Cardiac muscle cell (in vitro differentiated cells and primary cell): ENCODE measurements at regions not wholly inside any gene's neighbourhood (a gene's known extent, or its start where the extent isn't known, plus 50 kb on each side); places are given as distances from the start of the nearest gene placed in this dataset.

Experiments
- DNase-seq, 2 donors: peaks; one replicate each; pipeline versions ENCODE4 v3.0.0 to v3.0.0-alpha.2; 2010 to 2017; ENCODE audit warnings: low read depth in 1 of 2, low spot score in 1 of 2
- H3K27ac ChIP-seq: fragments of 200-600 bp; sonication (generic); 2 replicates; pipeline ENCODE4 v1.5.1; 2016
- H3K27me3 ChIP-seq: fragments of 200-600 bp; sonication (generic); 2 replicates; pipeline ENCODE4 v1.6.0; 2016; ENCODE audit warnings: control low read depth
- H3K36me3 ChIP-seq: fragments of 200-600 bp; sonication (generic); 2 replicates; pipeline ENCODE4 v1.5.1; 2016; ENCODE audit warnings: control low read depth
- H3K4me1 ChIP-seq: fragments of 200-600 bp; sonication (generic); 2 replicates; pipeline ENCODE4 v1.8.1; 2017; ENCODE audit warnings: low read depth, mild to moderate bottlenecking, mixed run types
- H3K4me3 ChIP-seq: fragments of 200-600 bp; sonication (generic); 2 replicates; pipeline ENCODE4 v1.5.1; 2016; ENCODE audit warnings: mild to moderate bottlenecking
- H3K9me3 ChIP-seq: fragments of 200-600 bp; sonication (generic); 2 replicates; pipeline ENCODE4 v1.5.1; 2017; ENCODE audit warnings: low read depth, mild to moderate bottlenecking, control low read depth
- CTCF ChIP-seq: IDR thresholded peaks from 2 replicates; pipeline ENCODE4 v1.5.1; 2012; ENCODE audit warnings: low read depth, mild to moderate bottlenecking, low read length

DNA sequence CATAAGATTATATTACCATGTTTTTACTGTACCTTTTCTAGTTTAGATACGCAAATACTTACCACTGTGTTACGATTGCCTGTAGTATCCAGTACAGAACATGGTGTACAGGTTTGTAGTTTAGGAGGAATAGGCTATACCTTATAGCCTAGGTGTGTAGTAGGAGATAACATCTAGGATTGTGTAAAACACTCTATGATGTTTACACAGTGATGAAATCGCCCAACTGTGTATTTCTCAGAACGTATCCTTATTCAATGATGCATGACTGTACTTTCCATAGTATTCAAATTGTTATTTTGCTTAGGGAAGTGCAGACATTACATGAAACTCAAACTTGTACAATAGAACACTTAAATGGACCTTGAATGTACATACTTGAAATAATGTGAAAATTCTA is 188.1 kb upstream of the PDGFD start:
- no peaks in the 10 kb centered on the region for H3K9me3 ChIP-seq
- no peaks in the 10 kb centered on the region for H3K36me3 ChIP-seq
- no peak overlapping the region for H3K27ac ChIP-seq
- H3K4me3 ChIP-seq, result no peak overlapping the region
- no peaks in the 10 kb centered on the region for H3K27me3 ChIP-seq
- DNase-seq, result no peak
- no peak for TF ChIP-seq CTCF
- no peaks in the 10 kb centered on the region for H3K4me1 ChIP-seq

DNA sequence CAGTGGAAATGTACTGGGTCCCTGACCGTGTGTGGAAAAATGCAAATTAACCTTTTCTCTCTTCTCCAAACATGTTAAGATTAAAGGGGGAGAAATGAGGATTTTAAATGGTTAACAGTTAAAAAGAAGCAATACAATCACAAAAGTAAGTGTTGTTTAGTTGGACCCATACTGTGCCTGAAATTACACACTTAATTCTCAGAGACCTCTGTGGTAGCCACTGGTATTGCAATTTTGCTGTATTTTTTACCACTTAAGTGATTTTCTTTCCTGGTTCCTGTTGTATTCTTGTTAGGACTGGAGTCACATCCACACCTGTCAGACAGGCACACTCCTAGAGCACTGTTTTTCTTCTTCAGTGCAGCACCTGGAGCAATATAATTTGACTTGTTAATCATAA is 179.6 kb upstream of the PDGFD start:
- H3K9me3 ChIP-seq, result no peaks in the 10 kb centered on the region
- no peaks in the 10 kb centered on the region for H3K27me3 ChIP-seq
- H3K36me3 ChIP-seq, result no peaks in the 10 kb centered on the region
- H3K4me1 ChIP-seq, result no peaks in the 10 kb centered on the region
- no peak overlapping the region for H3K4me3 ChIP-seq
- TF ChIP-seq CTCF, result peak; percentile 35
- peak; percentile 6 to 17 for DNase-seq
- no peak overlapping the region for H3K27ac ChIP-seq

DNA sequence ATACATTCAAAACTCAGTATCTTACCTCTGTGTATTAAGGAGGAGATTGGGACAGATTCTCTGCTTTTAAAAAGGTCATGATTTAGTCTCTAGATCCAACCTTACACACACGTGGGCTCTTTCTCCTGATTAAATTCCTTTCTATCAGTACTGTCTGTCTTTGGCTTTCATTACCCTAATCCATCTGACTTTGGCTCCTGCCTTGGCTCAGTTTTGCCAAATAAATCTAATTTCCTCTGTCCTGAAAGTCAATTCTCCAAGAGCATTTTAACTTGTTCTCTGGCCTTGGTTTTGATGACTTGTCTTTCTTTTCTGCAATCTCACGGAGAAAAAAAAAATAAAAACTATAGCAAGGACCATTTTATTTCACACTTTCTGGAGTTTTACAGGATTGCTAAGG is 176.6 kb upstream of the PDGFD start:
- Histone ChIP-seq H3K36me3 (no peaks in the 10 kb centered on the region), H3K4me1 (no peaks in the 10 kb centered on the region), H3K4me3 (no peak overlapping the region), H3K27me3 (no peaks in the 10 kb centered on the region), H3K27ac (no peak overlapping the region), H3K9me3 (no peaks in the 10 kb centered on the region)
- no peak for TF ChIP-seq CTCF
- no peak for DNase-seq

DNA sequence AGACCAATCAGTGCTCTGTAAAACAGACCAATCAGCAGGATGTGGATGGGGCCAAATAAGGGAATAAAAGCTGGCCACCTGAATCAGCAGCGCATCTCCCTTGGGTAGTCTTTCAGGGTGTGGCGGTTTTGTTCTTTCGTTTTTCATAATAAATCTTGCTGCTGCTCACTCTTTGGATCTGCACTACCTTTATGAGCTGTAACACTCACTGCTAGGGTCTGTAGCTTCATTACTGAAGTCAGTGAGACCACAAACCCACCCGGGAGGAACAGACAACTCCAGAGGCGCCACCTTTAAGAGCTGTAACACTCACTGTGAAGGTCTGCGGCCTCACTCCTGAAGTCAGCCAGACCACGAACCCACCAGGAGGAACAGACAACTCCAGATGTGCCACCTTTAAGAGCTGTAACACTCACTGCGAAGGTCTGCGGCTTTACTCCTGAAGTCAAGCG is 175.5 kb upstream of the PDGFD start:
- Histone ChIP-seq H3K4me1 (no peaks in the 10 kb centered on the region), H3K36me3 (no peaks in the 10 kb centered on the region), H3K4me3 (no peak overlapping the region), H3K27me3 (no peaks in the 10 kb centered on the region), H3K9me3 (no peaks in the 10 kb centered on the region), H3K27ac (no peak overlapping the region)
- no peak for DNase-seq
- TF ChIP-seq CTCF, result no peak

DNA sequence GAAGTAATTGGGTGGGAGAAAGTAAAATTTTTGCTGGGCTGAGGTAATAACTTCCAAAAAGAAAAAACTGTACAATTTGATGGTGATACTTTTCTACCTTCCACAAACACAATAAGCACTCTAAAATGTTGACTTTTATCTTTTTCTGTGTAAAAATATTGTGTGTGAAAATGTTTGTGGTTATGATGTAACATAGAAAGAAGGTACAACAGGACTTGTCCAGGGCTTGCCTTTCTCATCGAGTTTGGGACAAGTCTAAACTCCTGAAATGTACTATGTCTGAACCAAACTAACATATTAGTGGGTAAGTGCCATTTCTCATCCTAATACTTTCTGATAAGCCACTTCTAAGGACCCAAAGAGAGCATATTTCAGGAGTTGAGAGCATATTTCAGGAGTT is 174.2 kb upstream of the PDGFD start:
- no peak overlapping the region for H3K27ac ChIP-seq
- no peaks in the 10 kb centered on the region for H3K9me3 ChIP-seq
- H3K4me1 ChIP-seq, result no peaks in the 10 kb centered on the region
- H3K4me3 ChIP-seq, result no peak overlapping the region
- TF ChIP-seq CTCF, result no peak
- DNase-seq, result no peak
- no peaks in the 10 kb centered on the region for H3K27me3 ChIP-seq
- no peaks in the 10 kb centered on the region for H3K36me3 ChIP-seq

DNA sequence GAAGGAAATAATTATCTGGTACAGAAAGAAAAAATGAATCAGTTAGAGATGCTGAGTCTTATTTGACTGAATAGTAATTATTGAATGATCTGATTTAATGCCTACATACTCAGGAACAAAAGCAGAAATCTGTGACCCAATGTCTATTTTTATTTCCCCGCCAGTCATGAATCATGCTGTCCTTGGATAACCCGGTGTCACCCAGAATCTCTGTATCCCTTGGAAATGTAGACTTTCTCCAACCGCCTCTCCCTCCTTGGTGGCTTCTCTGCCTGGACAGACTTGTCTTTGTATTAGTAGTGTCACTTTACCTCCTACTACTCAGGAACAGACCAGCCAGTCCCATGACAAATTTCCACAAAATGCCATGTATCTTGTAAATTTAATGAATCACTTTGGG is 173.3 kb upstream of the PDGFD start:
- H3K36me3 ChIP-seq, result no peaks in the 10 kb centered on the region
- H3K4me1 ChIP-seq, result no peaks in the 10 kb centered on the region
- no peaks in the 10 kb centered on the region for H3K27me3 ChIP-seq
- no peak overlapping the region for H3K4me3 ChIP-seq
- H3K27ac ChIP-seq, result no peak overlapping the region
- H3K9me3 ChIP-seq, result no peaks in the 10 kb centered on the region
- TF ChIP-seq CTCF, result no peak
- DNase-seq, result no peak
